ENCODE measurements at regions not wholly inside any gene's neighbourhood (a gene's known extent, or its start where the extent isn't known, plus 50 kb on each side); places are given as distances from the start of the nearest gene placed in this dataset.

- no peak for TF ChIP-seq ATF6 (CRISPR knock-in tag; IDR thresholded peaks at IDR 0.05)
- no peak for TF ChIP-seq CHD1 (IDR thresholded peaks at IDR 0.05; ENCODE audit: low read length)
- TF ChIP-seq PKNOX1 (IDR thresholded peaks at IDR 0.05): no peak
- TF ChIP-seq ESRRB (CRISPR knock-in tag; IDR thresholded peaks at IDR 0.05; ENCODE audit: borderline replicate concordance): no peak
- TF ChIP-seq CREB5 (CRISPR knock-in tag; IDR thresholded peaks at IDR 0.05): no peak
- no peak for TF ChIP-seq PHF21A (IDR thresholded peaks at IDR 0.05; ENCODE audit: borderline replicate concordance, low read depth)
- TF ChIP-seq ETV5 (CRISPR knock-in tag; IDR thresholded peaks at IDR 0.05; ENCODE audit: low read depth): no peak
- TF ChIP-seq ZNF239 (CRISPR knock-in tag; IDR thresholded peaks at IDR 0.05): no peak
- TF ChIP-seq TSC22D4 (tag; IDR thresholded peaks at IDR 0.05): no peak
- no peak for TF ChIP-seq BCOR (IDR thresholded peaks at IDR 0.05)
- no peak for TF ChIP-seq HDAC6 (IDR thresholded peaks at IDR 0.05; ENCODE audit: low read depth, low read length)
Observed at GRCh38 chr21:19343711-19344110, 940.1 kb upstream of the TMPRSS15 start (continued).

Data from K562 (cell line).